ENCODE measurements at regions not wholly inside any gene's neighbourhood (a gene's known extent, or its start where the extent isn't known, plus 50 kb on each side); places are given as distances from the start of the nearest gene placed in this dataset.

DNA sequence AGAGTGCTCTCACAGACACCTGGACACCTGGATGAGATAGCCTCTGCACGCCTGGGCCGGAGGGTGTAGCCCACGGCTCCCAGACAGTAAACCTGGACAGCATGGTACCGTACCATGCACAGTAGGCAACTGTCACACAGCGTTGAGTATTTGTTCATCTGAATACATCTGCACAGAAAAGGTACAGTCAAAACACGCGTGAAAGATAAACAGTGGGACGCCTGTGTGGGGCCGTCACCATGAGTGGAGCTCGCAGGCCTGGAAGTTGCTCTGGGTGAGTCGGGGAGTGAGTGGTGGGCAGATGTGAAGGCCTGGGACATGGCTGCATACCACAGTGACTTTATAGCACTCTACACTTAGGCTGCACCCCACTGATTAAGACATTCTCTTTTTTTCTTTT is 280.0 kb upstream of the SHH start:
- ChIA-PET CTCF (no interaction called here), POLR2A (interaction anchor here (0.7 kb wide), 1 partner anchor 256 kb away, joined by 10 read pairs; no protein-coding TSS in a partner anchor)
- Histone ChIP-seq H3K36me3 (ENCODE audit: control insufficient read depth, insufficient read depth, low read length) (no peaks in the 10 kb centered on the region), H3K4me1 (no peaks in the 10 kb centered on the region), H3K9me3 (no peaks in the 10 kb centered on the region), H3K4me3 (ENCODE audit: low read depth, low read length) (no peak overlapping the region), H3K27me3 (replicated peaks; ENCODE audit: control insufficient read depth, insufficient read depth, low read length) (no peaks in the 10 kb centered on the region)
- Mint-ChIP-seq H3K4me3 (ENCODE audit: unreplicated experiment) (no peak overlapping the region), H3K4me1 (ENCODE audit: low read depth, unreplicated experiment) (no peaks in the 10 kb centered on the region), H3K36me3 (ENCODE audit: insufficient read depth, unreplicated experiment) (no peaks in the 10 kb centered on the region), H3K27ac (ENCODE audit: unreplicated experiment) (no peak overlapping the region), H3K27me3 (ENCODE audit: insufficient read depth, unreplicated experiment) (no peaks in the 10 kb centered on the region), H3K9me3 (ENCODE audit: unreplicated experiment) (no peaks in the 10 kb centered on the region)
- intact Hi-C loops (cut with micrococcal nuclease; ENCODE audit: unreplicated experiment), result no loop called here
- no TSS peak for BruUV-seq (replicated peaks)
- TF ChIP-seq, protein P1, sequence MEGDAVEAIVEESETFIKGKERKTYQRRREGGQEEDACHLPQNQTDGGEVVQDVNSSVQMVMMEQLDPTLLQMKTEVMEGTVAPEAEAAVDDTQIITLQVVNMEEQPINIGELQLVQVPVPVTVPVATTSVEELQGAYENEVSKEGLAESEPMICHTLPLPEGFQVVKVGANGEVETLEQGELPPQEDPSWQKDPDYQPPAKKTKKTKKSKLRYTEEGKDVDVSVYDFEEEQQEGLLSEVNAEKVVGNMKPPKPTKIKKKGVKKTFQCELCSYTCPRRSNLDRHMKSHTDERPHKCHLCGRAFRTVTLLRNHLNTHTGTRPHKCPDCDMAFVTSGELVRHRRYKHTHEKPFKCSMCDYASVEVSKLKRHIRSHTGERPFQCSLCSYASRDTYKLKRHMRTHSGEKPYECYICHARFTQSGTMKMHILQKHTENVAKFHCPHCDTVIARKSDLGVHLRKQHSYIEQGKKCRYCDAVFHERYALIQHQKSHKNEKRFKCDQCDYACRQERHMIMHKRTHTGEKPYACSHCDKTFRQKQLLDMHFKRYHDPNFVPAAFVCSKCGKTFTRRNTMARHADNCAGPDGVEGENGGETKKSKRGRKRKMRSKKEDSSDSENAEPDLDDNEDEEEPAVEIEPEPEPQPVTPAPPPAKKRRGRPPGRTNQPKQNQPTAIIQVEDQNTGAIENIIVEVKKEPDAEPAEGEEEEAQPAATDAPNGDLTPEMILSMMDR (IDR thresholded peaks at IDR 0.05; ENCODE audit: insufficient read depth in 1 of 2, low read depth in 1 of 2, low read length in 1 of 2, severe bottlenecking in 1 of 2, unreplicated experiment in 1 of 2), result no peak
- peak in 1 of 2 experiments; percentile 9 for DNase-seq

DNA sequence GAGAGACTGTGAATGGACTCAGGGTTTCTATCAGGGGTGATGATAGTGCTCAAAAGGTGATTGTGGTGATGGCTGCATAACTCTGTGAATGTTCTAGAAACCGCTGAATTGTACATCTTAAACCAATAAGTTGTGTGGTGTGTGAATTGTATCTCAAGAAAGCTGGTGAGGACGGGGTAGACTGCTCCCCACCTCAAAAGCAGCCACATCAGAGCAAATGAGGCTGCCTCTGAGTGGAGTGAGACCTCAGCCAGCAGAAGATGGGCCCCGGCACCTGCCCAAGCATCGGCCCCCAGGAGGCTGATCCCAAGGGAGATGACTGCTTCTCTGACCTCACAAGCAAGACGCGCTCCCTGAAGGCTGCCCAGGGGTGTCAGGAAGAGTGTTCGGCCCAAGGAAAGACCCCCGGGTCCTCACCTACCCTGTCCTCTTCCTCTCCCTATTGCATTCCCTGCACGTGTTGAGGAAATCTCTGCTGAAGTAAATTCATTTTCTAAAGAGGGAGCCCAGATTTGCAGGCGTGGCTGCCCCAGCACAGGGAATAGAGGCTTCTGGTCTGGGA is 279.3 kb upstream of the SHH start:
- Mint-ChIP-seq H3K9me3 (ENCODE audit: unreplicated experiment) (no peaks in the 10 kb centered on the region), H3K36me3 (ENCODE audit: insufficient read depth, unreplicated experiment) (no peaks in the 10 kb centered on the region), H3K4me3 (ENCODE audit: unreplicated experiment) (no peak overlapping the region), H3K27ac (ENCODE audit: unreplicated experiment) (no peak overlapping the region), H3K4me1 (ENCODE audit: low read depth, unreplicated experiment) (no peaks in the 10 kb centered on the region), H3K27me3 (ENCODE audit: insufficient read depth, unreplicated experiment) (no peaks in the 10 kb centered on the region)
- BruUV-seq (replicated peaks), result no TSS peak
- peak in 1 of 2 experiments; percentile 12 for DNase-seq
- H3K27me3 ChIP-seq (replicated peaks; ENCODE audit: control insufficient read depth, insufficient read depth, low read length), result no peaks in the 10 kb centered on the region
- H3K4me1 ChIP-seq, result no peaks in the 10 kb centered on the region
- TF ChIP-seq, protein P1 (IDR thresholded peaks at IDR 0.05; ENCODE audit: insufficient read depth in 1 of 2, low read depth in 1 of 2, low read length in 1 of 2, severe bottlenecking in 1 of 2, unreplicated experiment in 1 of 2), result no peak
- ChIA-PET POLR2A (no interaction called here), CTCF (no interaction called here)
- H3K4me3 ChIP-seq (ENCODE audit: low read depth, low read length), result no peak overlapping the region
- no peaks in the 10 kb centered on the region for H3K9me3 ChIP-seq
- H3K36me3 ChIP-seq (ENCODE audit: control insufficient read depth, insufficient read depth, low read length), result no peaks in the 10 kb centered on the region
- intact Hi-C loops (cut with micrococcal nuclease; ENCODE audit: unreplicated experiment), result no loop called here

DNA sequence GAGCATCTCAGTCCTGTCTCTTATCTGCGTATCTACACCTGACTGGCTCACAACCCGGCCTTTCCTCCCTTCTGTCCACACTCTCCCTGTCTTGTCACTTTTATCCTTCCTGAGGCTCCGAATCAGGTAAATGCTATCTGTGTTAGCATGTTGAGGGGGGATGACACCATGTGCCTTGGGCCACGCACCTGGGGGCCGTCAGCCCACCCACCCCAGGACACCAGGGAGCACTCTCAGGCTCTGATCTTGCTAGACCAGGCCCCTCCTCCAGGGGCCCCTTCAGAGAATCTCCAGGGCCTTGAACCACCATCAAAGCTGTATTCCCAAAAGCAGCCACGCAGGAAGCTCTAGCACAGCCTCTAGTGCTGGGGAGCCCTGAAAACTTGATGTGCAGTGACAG is 278.7 kb upstream of the SHH start:
- intact Hi-C loops (cut with micrococcal nuclease; ENCODE audit: unreplicated experiment), result no loop called here
- ChIA-PET CTCF (no interaction called here), POLR2A (no interaction called here)
- no peaks in the 10 kb centered on the region for H3K4me1 Mint-ChIP-seq (ENCODE audit: low read depth, unreplicated experiment)
- H3K4me3 ChIP-seq (ENCODE audit: low read depth, low read length), result no peak overlapping the region
- H3K27me3 Mint-ChIP-seq (ENCODE audit: insufficient read depth, unreplicated experiment), result no peaks in the 10 kb centered on the region
- no TSS peak for BruUV-seq (replicated peaks)
- peak in 1 of 2 experiments; percentile 16 for DNase-seq
- H3K9me3 ChIP-seq, result no peaks in the 10 kb centered on the region
- no peaks in the 10 kb centered on the region for H3K36me3 ChIP-seq (ENCODE audit: control insufficient read depth, insufficient read depth, low read length)
- H3K27me3 ChIP-seq (replicated peaks; ENCODE audit: control insufficient read depth, insufficient read depth, low read length), result no peaks in the 10 kb centered on the region
- no peak overlapping the region for H3K4me3 Mint-ChIP-seq (ENCODE audit: unreplicated experiment)
- TF ChIP-seq, protein P1 (IDR thresholded peaks at IDR 0.05; ENCODE audit: insufficient read depth in 1 of 2, low read depth in 1 of 2, low read length in 1 of 2, severe bottlenecking in 1 of 2, unreplicated experiment in 1 of 2), result no peak
- no peak overlapping the region for H3K27ac Mint-ChIP-seq (ENCODE audit: unreplicated experiment)
- H3K36me3 Mint-ChIP-seq (ENCODE audit: insufficient read depth, unreplicated experiment), result no peaks in the 10 kb centered on the region
- H3K9me3 Mint-ChIP-seq (ENCODE audit: unreplicated experiment), result no peaks in the 10 kb centered on the region
- no peaks in the 10 kb centered on the region for H3K4me1 ChIP-seq
